ENCODE measurements at regions not wholly inside any gene's neighbourhood (a gene's known extent, or its start where the extent isn't known, plus 50 kb on each side); places are given as distances from the start of the nearest gene placed in this dataset.

GRCh38 chr4:139611391-139611790 is 54.2 kb upstream of the MGST2 start:
- Mint-ChIP-seq H3K4me3 (no peak overlapping the region), H3K4me1 (ENCODE audit: low read depth) (peaks cover 7% of the 10 kb centered on the region), H3K36me3 (ENCODE audit: low read depth) (no peaks in the 10 kb centered on the region), H3K9me3 (peaks cover 3% of the 10 kb centered on the region), H3K27ac (no peak overlapping the region), H3K27me3 (ENCODE audit: low read depth) (no peaks in the 10 kb centered on the region)

- peaks cover 3% of the 10 kb centered on the region for H3K9me3 Mint-ChIP-seq
- no peaks in the 10 kb centered on the region for H3K36me3 Mint-ChIP-seq (ENCODE audit: low read depth)
- no peaks in the 10 kb centered on the region for H3K27me3 Mint-ChIP-seq (ENCODE audit: low read depth)
- H3K4me1 Mint-ChIP-seq (ENCODE audit: low read depth), result peaks cover 10% of the 10 kb centered on the region
- H3K4me3 Mint-ChIP-seq, result no peak overlapping the region
- no peak overlapping the region for H3K27ac Mint-ChIP-seq
Measured at GRCh38 chr4:139609647-139610046, 53.6 kb upstream of the SETD7 start.

DNA sequence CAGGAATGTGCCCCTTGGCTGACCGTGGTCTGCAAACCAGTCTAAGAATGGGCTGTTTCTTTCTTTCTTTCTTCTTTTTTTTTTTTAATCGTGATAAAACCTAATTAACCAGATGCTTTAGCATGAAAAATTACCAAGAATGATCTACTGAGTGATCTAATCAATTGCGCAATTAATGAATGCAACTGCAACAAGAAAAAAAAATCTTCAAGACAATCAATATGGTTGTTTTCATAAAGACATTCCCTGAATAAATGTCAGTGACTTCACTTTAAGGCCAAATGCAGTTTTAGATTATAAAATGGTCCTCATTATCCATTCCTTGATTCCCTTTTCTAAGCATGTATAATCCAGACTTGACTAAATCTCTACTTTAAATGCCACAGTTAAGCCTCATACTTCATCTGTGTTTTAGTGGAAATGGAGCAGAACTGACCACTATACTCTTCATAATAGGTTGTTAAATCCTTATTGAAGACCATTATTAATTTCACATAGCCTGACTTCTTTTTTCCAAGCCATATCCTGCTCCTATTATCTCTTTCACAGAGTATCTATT is 51.6 kb upstream of the SETD7 start:
- no peak overlapping the region for H3K4me3 Mint-ChIP-seq
- H3K27ac Mint-ChIP-seq, result no peak overlapping the region

DNA sequence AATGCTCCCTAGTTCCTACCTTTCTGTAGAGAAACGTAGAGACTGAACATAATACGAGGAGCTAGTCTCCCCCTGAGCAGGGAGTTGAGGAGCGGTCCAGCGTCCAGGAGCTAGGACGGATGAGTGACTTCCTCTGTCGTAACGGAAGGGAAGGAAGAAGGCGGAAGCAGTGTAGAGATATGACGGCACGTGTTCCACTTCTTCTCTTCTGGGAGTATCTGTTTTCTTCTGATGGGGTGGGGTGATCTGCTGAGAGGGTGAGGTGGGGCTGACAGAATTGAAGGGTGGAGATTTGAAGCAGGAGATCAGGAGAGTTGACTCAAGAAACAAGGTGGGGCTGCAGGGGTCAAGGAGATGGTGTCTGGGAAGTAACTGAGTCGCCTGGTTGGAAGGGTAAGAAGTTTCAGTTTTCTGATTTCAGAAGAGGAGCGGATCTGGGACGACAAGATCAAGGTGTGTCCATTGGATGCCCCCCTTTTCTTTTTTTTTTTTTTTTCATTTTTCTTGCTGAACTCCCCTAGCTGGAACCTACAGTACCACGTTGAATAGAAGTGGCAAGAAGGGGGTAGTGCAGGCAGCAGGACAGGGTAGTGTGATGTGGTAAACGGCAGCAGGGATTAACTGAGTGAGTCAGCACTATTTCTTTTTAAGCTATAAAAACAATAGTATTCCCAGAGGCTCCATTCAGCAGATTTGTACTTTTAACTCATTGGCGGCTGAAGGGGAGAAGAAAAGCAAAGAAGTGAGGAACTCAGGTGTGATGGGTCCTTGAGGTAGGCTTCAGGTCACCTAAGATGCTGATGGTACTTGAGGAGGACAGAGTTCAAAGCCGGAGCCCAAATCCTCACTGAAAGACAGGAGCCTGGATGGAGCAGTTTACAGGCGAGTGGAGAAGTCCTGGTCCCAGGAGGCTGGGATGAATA is 50.8 kb upstream of the SETD7 start:
- Mint-ChIP-seq H3K4me1 (ENCODE audit: low read depth) (peaks cover 14% of the 10 kb centered on the region), H3K27me3 (ENCODE audit: low read depth) (no peaks in the 10 kb centered on the region), H3K27ac (no peak overlapping the region), H3K9me3 (peaks cover 3% of the 10 kb centered on the region), H3K4me3 (peak overlapping the region; percentile 53), H3K36me3 (ENCODE audit: low read depth) (no peaks in the 10 kb centered on the region)

More for the DNA sequence above, 51.6 kb upstream of the SETD7 start:
- H3K27me3 Mint-ChIP-seq (ENCODE audit: low read depth), result no peaks in the 10 kb centered on the region
- H3K36me3 Mint-ChIP-seq (ENCODE audit: low read depth), result no peaks in the 10 kb centered on the region
- H3K4me1 Mint-ChIP-seq (ENCODE audit: low read depth), result peaks cover 13% of the 10 kb centered on the region
- peaks cover 3% of the 10 kb centered on the region for H3K9me3 Mint-ChIP-seq

- Mint-ChIP-seq H3K27me3 (ENCODE audit: low read depth) (no peaks in the 10 kb centered on the region), H3K4me1 (ENCODE audit: low read depth) (peaks cover 14% of the 10 kb centered on the region), H3K36me3 (ENCODE audit: low read depth) (no peaks in the 10 kb centered on the region), H3K27ac (no peak overlapping the region), H3K9me3 (peaks cover 3% of the 10 kb centered on the region), H3K4me3 (peak overlapping the region; percentile 53)
Measured at GRCh38 chr4:139606103-139606502, 50.1 kb upstream of the SETD7 start.

Data from T-helper 1 cell treated with Interleukin-12 subunit alpha and Interleukin-12 subunit beta and Interleukin-4 antibody, amounts not matched to agents 30 μg/mL and 1 μg/mL, for 36 hours (primary cell).